ENCODE measurements at regions not wholly inside any gene's neighbourhood (a gene's known extent, or its start where the extent isn't known, plus 50 kb on each side); places are given as distances from the start of the nearest gene placed in this dataset.
"Not testable (repeated sequence)": the region's sequence is repeated elsewhere in the genome, so short reads cannot be mapped to it uniquely, and the experiment has no call there.

DNA sequence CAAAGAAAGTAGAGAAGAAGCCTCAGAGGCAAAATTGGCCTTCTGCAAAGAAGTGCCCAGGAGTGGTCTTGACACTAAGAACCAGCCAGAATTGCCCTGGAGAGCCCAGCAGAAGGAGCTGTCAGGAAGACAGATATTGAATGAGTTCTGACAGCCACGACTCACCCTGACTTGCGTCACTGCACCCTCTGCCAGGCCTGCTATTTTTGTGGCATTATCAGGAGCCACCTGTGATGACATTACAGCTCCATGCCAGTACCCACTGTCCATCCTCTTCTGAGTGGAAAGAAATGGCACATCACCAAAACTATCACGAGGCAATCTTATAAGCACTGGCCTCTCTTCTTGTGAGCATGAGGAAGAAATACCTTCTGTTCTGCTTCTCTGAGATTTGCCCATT is 67.7 kb downstream of the SMIM20 start:
- DNase-seq (ENCODE audit: low spot score) = no peak

DNA sequence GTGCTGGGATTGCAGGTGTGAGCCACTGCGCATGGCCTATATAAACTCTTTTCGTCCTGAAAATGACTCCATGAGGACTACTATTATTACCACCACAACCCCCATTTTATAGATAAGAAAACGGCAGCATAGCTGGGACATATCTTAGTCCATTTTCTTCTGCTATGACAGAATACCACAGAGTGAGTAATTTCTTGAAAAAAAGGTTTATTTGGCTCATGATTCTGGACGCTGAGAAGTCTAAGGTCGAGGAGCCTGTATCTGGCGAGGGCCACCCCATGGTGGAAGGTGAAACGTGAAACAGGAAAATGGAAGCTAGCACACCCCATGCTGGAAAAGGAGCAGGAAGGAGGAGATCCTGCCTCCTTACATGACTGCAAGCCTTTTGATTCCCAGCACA is 68.9 kb downstream of the SMIM20 start:
- no peak for DNase-seq (ENCODE audit: low spot score)

DNA sequence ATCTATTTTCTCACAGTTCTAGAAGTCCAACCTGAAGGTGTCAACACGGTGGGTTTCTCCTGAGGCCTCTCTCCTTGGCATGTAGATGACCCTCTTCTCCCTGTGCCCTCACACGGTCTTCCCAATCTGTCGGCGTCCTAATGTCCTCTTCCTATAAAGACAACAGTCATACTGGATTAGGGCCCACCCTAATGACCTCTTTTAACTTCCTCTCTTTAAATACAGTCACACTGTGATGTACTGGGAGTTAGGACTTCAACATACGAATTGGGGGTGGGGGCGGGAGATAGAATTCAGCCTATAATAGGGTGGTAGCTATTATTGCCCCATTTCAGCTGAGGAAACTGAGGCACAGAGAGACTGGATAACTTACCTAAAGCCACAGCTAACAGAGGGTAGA is 70.2 kb downstream of the SMIM20 start:
- DNase-seq (ENCODE audit: low spot score) = no peak

DNA sequence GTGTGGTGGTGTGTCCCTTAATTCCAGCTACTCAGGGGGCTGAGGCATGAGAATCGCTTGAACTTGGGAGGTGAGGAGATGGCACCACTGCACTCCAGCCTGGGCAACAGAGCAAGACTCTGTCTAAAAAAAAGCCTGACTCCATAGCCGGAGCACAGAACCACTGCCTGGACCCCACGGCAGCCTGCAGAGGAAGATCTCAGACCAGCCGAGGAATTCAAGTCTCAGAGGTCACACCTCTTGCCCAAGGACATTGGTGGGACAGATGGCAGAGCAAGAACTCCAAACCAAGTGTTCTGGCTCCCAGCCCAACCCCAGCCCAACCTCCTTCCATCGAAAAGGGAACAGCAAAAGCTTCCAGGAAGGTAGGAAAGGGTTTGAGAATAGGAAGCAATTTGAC is 70.8 kb downstream of the SMIM20 start:
- DNase-seq (ENCODE audit: low spot score) = no peak

DNA sequence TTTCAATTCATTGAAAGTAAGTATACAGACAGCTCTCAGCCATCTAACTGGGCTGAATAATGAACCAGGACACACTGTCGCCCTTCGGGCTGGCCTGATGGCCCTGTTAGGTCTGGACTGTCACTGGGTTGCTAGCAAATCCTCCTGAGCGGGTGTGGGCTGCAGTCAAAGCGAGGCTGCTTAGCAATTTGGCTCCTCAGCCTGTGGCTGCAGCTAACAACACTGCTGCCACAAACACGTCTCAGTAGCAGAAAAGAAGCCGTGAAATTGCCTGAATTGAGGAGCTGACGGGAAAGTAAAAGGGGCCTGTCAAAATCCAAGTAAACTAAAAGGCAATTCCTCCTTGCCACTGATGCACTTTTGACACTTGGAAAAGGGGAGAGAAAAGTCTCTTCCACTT is 72.8 kb downstream of the SMIM20 start:
- no peak for DNase-seq (ENCODE audit: low spot score)

DNA sequence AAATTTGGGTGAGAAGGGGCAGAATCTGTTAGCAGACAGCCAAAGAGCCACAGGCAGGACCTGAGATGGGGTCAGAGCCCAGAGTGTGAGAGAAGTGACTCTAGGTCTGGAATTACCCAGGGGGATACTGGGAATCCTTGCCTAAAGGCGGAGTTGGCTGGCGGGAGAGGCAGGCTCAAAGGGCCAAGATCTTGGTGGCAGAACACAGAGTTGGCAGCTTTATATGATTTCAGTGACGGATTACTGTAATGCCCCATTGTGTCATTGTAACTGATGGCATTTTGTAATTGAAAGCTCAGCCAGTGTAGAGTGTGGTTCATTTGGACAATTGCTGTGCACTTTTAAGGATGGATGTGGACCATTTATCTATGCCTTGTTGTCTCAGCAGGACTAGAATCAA is 77.3 kb downstream of the SMIM20 start:
- DNase-seq (ENCODE audit: low spot score) = no peak

DNA sequence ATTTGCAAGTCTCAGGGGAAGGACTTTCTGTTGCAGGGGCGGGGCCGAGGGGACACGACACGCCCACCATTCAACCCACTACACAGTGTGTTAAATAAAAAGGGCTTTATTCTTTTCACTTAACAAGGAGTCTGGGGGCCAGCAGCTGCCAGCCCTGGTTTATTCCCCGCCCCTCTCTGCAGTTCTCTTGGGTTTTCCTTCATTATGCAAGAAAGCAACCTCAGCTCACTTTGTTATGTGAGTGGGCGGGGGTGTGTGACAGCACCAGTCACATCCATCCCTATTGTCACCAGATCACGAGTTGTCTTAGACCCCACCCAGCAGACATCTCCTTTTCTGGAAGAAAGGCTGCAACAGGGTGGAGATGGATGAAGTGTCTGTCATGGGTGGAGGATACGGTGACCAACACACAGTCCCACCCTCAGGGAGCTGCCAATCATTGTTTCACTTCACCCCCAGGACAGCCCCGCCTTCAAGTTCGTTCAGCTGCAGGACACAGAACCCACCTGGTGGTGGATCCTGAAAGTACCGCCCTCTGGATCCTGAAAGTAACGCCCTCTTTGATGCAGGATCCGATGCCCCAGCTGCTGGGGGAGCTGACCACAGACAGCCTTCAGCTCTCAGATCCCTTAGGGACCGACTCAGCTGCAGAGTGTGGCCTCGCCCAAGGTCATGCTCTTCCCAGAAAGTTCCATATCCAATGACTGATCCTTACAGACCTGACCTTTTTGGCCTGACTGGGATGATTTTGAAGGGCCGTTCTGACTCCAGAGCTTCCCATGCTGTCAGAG is 79.6 kb downstream of the SMIM20 start:
- peak; percentile 22 for DNase-seq (ENCODE audit: low spot score)

DNA sequence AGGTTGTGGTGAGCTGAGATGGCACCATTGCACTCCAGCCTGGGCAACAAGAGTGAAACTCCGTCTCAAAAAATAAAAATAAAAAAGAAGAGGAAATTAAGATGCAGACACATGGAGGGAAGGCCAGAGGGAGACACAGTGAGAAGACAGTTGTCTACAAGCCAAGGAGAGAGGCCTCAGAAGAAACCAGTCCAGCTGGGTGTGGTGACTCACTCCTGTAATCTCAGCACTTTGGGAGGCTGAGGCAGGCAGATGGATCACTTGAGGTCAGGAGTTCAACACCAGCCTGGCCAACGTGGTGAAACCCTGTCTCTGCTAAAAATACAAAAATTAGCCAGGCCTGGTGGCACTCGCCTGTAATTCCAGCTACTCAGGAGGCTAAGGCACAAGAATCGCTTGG is 80.6 kb downstream of the SMIM20 start:
- DNase-seq (ENCODE audit: low spot score) = not testable (repeated sequence)

DNA sequence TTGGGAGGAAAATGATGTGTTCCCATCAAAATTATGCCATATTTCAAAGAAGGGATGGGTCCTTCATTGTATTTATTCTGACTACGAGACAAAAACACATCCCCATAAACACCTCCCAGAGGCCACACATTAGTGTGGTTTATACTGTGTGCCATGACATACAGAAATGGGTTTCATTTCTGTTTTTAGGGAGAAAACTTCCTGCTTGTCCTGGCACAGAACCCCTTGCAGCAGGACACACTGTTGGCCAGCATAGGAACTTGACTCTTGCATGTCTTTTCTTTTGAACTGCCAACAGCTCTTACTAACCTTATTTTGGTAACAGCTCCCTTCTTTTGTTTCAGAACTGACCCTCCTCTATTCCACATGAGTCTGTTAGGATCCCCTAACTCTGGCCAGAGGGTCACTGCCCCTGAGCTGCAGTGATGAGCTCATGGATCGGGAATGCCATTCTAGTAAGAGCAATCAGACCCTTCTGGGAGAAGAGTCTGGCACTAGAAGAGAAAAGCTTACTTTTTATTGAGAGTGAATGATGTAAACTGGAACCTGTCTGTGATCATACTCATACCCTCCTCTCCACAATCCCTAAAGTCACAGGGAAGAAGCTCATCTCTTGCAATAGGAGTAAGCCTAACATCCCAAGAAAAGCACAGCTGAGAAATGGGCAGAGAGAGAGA is 86.4 kb downstream of the SMIM20 start:
- DNase-seq (ENCODE audit: low spot score) = no peak

DNA sequence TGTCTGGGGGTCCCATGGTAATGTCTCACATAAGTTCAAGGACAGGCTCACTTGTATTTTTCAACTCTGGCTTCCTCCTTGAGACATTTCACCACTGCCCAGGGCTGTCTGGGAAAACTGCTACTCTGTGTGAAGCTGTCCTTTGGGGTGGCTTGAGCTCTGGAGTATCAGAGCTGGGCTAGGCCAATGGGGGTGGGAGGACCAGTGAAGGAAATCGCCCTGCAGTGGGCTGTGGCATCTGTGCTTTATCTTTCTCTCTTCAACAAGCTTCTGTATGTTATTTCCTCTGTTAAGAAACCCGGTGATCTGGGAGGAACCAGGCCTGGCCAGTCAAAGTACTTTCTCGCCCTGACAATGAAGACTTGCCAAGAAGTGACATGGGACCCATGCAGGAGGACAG is 87.4 kb downstream of the SMIM20 start:
- no peak for DNase-seq (ENCODE audit: low spot score)

DNA sequence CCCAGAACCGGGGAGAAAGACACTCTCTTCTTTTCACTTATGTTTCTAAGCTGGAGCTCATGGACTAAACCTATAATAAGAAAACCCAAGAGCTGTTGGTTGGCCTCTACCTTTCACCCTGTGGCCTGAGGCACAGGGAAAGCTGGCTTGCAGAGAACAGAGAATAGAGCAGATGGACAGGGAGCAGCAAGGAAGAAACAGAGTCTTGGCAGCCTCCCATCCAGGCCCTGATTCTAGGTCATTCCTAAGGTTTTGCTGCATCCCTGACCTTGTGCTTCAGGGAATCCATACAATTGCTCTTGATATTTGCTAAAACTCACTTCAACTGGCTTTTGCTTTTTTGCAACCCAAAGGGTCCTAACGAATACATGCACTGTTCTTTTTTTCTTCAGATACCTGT is 87.8 kb downstream of the SMIM20 start:
- no peak for DNase-seq (ENCODE audit: low spot score)

DNA sequence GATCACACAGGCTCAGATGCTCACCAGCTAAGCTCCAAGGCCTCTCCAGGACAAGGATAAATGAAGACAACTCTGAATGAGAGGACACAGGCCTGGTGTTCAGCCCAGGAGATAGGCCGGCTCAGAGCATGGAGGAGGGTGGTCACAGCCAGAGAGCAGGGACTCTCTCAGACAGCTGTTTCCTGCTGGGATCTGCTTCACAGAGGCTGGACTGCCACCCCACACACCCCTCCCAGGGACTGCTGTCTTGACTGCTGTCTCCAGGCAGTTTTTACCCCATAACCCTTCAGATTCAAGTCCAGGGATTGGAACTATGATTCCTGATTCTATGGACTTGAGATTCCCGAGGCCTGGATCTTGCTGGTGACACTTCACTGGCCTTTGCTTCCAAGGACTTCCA is 89.0 kb downstream of the SMIM20 start:
- DNase-seq (ENCODE audit: low spot score) = no peak

DNA sequence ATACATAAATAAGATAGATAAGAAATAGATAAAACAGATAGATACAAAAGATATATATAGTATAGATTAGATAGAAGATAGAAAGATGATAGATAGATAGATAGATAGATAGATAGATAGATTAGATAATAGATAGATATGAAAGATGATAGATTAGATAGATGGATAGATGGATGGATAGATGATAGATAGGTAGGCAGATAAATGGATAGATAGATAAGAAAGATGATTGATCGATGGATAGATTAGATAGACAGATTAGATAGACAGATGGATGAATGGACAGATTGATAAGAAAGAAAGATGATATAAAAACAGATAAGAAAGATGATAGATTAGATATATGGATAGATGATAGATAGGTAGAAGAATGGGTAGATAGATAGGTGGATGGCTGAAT is 90.3 kb downstream of the SMIM20 start:
- DNase-seq (ENCODE audit: low spot score) = no peak

DNA sequence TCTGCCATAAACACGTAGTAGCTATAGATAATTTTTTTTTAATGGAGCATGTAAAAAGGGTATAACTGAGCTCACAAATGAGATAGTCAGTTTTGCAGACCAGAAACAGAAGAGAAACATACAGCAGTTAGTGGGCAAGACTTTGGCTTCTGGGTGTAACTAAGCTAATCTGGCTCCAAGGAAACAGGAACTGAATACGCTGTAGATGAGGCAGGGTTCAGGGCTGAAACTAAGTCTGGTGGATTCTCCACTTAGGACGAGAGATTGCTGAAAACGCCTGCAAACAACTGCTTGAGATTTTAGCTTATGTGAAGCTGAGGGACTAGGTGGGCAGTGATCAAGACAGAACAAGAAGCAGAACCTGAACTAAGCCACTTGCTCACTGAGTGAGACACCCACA is 91.7 kb downstream of the SMIM20 start:
- no peak for DNase-seq (ENCODE audit: low spot score)

DNA sequence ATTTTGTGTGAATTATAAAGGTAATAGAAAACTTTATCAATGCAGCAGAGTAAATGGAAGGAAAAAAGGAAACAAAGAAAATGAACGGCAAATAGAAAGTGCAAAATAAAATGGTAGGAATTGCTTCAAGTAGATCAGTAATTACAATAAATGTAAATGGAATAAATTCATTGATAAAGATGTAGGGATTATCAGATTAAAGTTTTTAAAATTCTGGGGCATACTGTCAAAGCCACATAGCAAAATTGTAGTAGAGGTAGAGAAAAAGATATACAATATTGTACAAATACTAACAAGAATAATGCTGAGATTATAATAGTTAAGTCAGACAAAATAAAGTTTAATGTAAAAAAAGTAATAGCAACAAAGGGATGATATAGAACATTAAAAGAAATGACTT is 94.7 kb downstream of the SMIM20 start:
- DNase-seq (ENCODE audit: low spot score) = no peak

DNA sequence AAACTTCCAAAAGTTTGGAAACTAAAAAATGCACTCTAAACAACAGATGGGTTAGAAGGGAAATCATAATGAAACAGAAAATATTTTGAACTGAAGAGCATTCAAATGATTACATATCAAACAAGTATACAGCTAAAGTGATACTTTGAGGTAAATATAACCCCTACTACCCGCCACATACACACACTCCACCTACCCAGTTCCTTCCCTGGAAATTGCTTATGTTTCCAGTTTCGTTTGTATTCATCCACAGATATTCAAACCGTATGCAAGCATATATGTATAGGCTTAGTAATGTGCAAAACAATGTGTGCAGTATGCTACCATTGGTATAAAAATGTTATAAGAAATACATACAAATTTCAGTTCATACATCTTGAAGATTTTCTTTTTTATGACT is 95.5 kb downstream of the SMIM20 start:
- no peak for DNase-seq (ENCODE audit: low spot score)

DNA sequence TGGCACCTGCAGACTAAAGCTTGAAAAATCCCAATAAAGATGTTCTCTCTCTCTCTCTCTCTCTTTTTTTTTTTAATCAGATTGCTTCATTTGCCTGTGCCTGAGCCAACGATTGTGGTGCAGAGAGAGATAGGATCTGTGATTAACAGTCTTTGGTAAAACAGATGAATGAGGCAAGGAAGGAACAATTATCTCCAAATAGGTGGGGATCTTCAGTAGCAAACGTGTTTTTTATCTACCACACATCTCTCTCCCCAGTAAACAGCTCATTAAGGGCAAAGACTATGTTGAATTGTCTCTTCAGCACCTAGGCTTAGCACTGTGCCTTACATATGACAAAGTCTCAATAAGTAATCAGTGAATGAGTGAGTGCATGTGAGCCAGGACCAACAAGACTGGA is 96.3 kb downstream of the SMIM20 start:
- DNase-seq (ENCODE audit: low spot score) = no peak

DNA sequence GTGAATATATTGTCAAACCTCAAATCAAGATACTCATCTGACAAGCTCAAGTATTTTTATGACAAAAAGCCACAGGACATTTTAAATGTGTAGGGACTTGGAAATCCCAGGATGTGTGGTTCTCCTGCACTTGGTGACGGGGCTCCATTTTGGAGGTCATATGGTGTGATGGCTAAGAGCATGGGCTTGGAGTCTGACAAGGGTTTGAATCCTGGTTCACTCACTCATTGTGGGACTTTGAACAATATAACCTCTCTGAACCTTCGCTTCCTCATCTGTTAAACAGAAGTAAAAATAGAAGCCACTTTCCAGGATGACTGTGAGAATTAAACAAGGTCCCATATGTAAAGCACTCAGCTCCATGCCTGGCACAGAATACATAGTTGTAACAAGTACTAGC is 99.6 kb downstream of the SMIM20 start:
- no peak for DNase-seq (ENCODE audit: low spot score)

DNA sequence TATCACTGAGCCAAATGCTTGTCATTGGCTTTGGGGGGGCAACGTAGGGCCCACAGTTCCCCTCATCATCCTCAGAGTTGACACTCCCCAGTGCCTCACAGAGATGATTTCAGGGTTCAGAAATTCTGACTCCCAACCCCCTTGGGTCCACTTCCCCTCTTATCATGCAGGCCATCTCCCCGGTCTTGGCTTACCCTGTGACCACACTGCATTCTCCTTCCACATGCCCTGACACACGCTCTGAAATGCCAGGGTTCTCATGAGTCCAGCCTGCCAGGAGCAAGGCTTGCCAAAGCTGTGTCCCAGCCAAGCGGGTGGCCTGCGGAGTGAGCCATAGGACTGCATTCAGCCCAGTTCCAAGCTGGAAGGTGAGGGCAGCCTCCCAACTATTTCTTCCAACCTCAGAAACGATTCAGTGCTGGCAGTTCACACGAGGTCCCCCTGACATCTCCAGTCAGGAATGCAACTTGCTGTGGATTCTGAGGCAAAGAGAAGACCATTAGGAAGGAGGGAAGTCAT is 101.2 kb downstream of the SMIM20 start:
- peak; percentile 31 for DNase-seq (ENCODE audit: low spot score)

DNA sequence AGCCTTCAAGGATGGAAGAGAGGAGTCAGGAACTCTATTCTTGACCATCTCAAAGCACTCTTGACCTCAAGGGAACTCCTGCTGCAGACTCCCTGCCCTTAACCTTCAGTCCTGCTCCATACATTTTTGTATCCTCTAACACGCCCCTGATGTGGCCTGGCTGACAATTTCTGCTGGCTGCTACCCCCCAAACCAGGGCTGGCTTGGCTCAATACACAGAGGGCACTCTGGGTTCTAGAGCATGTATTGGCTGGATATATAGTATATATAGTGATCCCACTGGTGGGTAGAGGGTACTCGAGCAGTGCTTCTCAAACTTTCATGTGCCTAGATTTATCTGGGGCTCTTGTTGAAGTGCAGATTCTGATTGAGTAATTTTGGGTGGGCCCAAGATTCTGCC is 101.9 kb downstream of the SMIM20 start:
- DNase-seq (ENCODE audit: low spot score) = no peak

DNA sequence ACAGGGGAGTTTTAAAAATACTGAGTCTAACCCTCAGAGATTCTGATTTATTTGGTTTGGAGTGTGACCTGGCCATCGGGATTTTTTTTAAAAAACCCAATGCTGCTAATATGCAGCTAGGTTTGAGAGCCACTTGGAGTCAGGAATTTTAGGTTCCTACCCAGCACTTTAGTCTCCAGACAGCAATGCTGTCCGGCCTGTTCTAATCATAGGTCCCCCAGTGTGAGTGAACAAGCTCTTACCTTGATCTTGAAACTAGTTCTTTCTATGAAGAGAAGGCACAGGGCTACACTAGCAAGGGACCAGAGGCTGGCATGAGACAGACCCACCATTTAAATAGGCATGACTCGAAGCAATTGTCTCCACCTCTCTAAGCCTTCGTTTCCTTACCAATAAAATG is 103.5 kb downstream of the SMIM20 start:
- DNase-seq (ENCODE audit: low spot score) = no peak

DNA sequence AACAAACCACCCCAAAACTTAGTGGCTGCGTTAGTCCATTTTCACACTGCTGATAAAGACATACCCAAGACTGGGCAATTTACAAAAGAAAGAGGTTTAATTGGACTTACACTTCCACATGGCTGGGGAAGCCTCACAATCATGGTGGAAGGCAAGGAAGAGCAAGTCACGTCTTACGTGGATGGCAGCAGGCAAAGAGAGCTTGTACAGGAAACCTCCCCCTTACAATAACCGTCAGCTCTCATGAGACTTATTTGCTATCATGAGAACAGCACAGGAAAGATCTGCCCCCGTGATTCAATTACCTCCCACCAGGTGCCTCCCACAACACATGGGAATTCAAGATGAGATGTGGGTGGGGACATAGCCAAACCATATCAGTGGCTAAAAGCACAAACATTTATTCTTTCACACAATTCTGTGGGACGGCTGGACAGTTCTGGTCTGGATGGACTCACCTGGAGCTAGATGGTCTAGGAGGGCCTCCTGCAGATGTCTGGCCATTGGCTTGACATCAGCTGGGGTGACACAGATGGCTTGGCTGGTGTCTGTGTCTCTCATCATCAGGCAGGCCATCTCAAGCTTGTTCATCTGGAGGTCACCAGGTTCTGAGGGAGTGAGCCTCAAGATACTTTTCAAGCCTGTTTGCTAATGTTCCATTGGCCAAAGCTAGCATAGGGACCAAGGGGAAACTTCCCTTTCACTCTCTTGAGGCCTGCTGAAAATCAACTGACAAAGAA is 104.1 kb downstream of the SMIM20 start:
- DNase-seq (ENCODE audit: low spot score) = not testable (repeated sequence)

Measured in H4 (cell line).